Panc1 (cell line): ENCODE measurements at regions not wholly inside any gene's neighbourhood (a gene's known extent, or its start where the extent isn't known, plus 50 kb on each side); places are given as distances from the start of the nearest gene placed in this dataset.
"Not testable (repeated sequence)": the region's sequence is repeated elsewhere in the genome, so short reads cannot be mapped to it uniquely, and the experiment has no call there.

Experiments used
- ATAC-seq: fragments of 200-7000 bp; cut with Tn5 transposase; 2 replicates; pipeline ENCODE4 v1.9.1; 2020; ENCODE audit warnings: mild to moderate bottlenecking, moderate library complexity
- BruUV-seq: library from RNA; stranded (reverse); fragments of 400-500 nt; replicated peaks from 2 replicates; lab custom pipeline; 2021; lab: Mats Ljungman, UMichigan
- CTCF ChIA-PET: fragments of 300-600 bp; sonication (Branson Sonifier 250); formaldehyde crosslinking; loops from one replicate; lab custom pipeline; 2022; ENCODE audit warnings: antibody characterized with exemption; lab: Charles Lee
- POLR2A ChIA-PET: fragments of 300-600 bp; sonication (Branson Sonifier 250); formaldehyde crosslinking; loops from one replicate; lab custom pipeline; 2022; ENCODE audit warnings: antibody characterized with exemption; lab: Charles Lee
- DNase-seq: peaks from one replicate; pipeline ENCODE4 v3.0.0-alpha.2; 2010; ENCODE audit warnings: low read depth, low spot score
- H3K27ac ChIP-seq: 2 replicates; pipeline ENCODE4 v1.5.1; 2011; ENCODE audit warnings: mild to moderate bottlenecking, low read length, inconsistent platforms
- H3K27me3 ChIP-seq: fragments of 200-500 bp; sonication (Bioruptor generic); 2 replicates; pipeline ENCODE4 v1.6.0; 2014; ENCODE audit warnings: low read length, inconsistent platforms; ENCODE audit not compliant: control insufficient read depth, insufficient read depth
- H3K36me3 ChIP-seq: fragments of 200-500 bp; sonication (Bioruptor generic); 2 replicates; pipeline ENCODE4 v1.5.1; 2014; ENCODE audit warnings: inconsistent platforms, mild to moderate bottlenecking, low read length, moderate library complexity; ENCODE audit not compliant: control insufficient read depth, insufficient read depth
- H3K4me1 ChIP-seq: 2 replicates; pipeline ENCODE4 v1.5.1; 2011; ENCODE audit warnings: inconsistent platforms, mild to moderate bottlenecking, low read length, moderate library complexity; ENCODE audit not compliant: control insufficient read depth, insufficient read depth
- H3K4me3 ChIP-seq, 2 experiments: 2 replicates each; pipeline ENCODE4 v1.5.1; 2011 to 2012; ENCODE audit warnings: low read depth in 2 of 2, low read length in 2 of 2, mild to moderate bottlenecking in 2 of 2, inconsistent platforms in 1 of 2, moderate library complexity in 1 of 2
- H3K9me3 ChIP-seq: fragments of 200-500 bp; sonication (Bioruptor generic); 2 replicates; pipeline ENCODE4 v1.5.1; 2014; ENCODE audit warnings: low read depth, mild to moderate bottlenecking, inconsistent platforms, low read length, moderate library complexity; ENCODE audit not compliant: control insufficient read depth, insufficient read depth
- POLR2AphosphoS5 ChIP-seq: IDR thresholded peaks from 2 replicates; pipeline ENCODE4 v1.6.1; 2012; ENCODE audit warnings: mild to moderate bottlenecking, low read depth, low read length, moderate library complexity
- SIN3A ChIP-seq: IDR thresholded peaks from 2 replicates; pipeline ENCODE4 v1.6.1; 2012; ENCODE audit warnings: low read depth, mild to moderate bottlenecking, low read length, moderate library complexity, borderline replicate concordance; ENCODE audit not compliant: insufficient read depth
- TCF7L2 ChIP-seq: IDR thresholded peaks from 2 replicates; pipeline ENCODE4 v1.6.1; 2011; ENCODE audit warnings: mild to moderate bottlenecking, low read depth, low read length, inconsistent platforms
- in situ Hi-C: cut with HindIII; loops from 2 replicates; pipeline ENCODE4 v1.10.0; 2016; ENCODE audit warnings: low sequenced_read_pairs, low pct_unique_long_range_greater_than_20kb
- intact Hi-C: fragments of 100-400 bp; cut with micrococcal nuclease; formaldehyde crosslinking; loops from one replicate; pipeline ENCODE4 v1.10.0; 2022; ENCODE audit not compliant: unreplicated experiment
- TF ChIP-seq, protein P1 (sequence below): fragments of 450-650 bp; IDR thresholded peaks from 2 replicates; pipeline ENCODE4 v1.5.1; 2017; ENCODE audit warnings: mild to moderate bottlenecking
- TF ChIP-seq, protein P2 (sequence below), 2 experiments: IDR thresholded peaks; 2 replicates each; pipeline ENCODE4 v1.6.1; 2011 to 2012; ENCODE audit warnings: low read depth in 2 of 2, control low read depth in 1 of 2, low read length in 1 of 2, mild to moderate bottlenecking in 1 of 2, moderate library complexity in 1 of 2; ENCODE audit not compliant: insufficient read depth in 1 of 2

DNA sequence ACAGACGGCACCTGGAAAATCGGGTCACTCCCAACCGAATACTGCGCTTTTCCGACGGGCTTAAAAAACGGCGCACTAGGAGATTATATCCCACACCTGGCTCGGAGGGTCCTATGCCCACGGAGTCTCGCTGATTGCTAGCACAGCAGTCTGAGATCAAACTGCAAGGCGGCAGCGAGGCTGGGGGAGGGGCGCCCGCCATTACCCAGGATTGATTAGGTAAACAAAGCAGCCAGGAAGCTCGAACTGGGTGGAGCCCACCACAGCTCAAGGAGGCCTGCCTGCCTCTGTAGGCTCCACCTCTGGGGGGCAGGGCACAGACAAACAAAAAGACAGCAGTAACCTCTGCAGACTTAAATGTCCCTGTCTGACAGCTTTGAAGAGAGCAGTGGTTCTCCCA, 64.5 kb downstream of the SLC30A10 start:
- POLR2A ChIA-PET: interaction anchor here (0.6 to 0.7 kb wide), 3 partner anchors 58 to 168 kb away, joined by 3 to 5 read pairs (median 4); no protein-coding TSS in a partner anchor
- CTCF ChIA-PET, H3K9me3 ChIP-seq, BruUV-seq, H3K27me3 ChIP-seq, H3K4me3 ChIP-seq, H3K27ac ChIP-seq, ATAC-seq, in situ Hi-C loops, H3K36me3 ChIP-seq, intact Hi-C loops, H3K4me1 ChIP-seq, DNase-seq: not testable (repeated sequence)

DNA sequence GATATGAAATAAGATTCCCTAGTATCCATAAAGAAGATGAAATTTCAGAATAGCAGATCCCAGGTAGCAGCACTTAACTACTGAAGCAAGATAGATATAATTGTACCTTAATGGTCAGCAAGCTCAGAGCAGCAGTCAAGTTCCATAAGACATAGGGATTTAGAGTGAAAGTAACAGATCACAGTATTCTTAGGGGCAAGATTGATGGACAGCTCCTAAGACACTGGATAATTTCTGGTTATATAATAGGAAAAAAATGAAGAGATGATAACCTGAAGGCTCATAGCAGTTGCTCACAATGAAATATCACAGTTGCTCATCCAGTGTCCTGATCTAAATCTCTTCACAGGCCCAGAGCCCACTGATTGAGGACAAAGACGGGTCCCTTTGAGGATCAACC, 66.0 kb downstream of the SLC30A10 start:
- CTCF ChIA-PET: no interaction called here
- no peaks in the 10 kb centered on the region for H3K36me3 ChIP-seq
- H3K9me3 ChIP-seq: no peaks in the 10 kb centered on the region
- no peaks in the 10 kb centered on the region for H3K4me1 ChIP-seq
- intact Hi-C loops (no loop called here), in situ Hi-C loops (no loop called here)
- POLR2A ChIA-PET: no interaction called here
- no peak overlapping the region for H3K27ac ChIP-seq
- H3K27me3 ChIP-seq: peaks cover 2% of the 10 kb centered on the region; the same call in 1 of the 2 replicates
- no TSS peak for BruUV-seq
- DNase-seq: no peak
- H3K4me3 ChIP-seq: no peak overlapping the region
- no peak for ATAC-seq
- TF ChIP-seq, protein P1, sequence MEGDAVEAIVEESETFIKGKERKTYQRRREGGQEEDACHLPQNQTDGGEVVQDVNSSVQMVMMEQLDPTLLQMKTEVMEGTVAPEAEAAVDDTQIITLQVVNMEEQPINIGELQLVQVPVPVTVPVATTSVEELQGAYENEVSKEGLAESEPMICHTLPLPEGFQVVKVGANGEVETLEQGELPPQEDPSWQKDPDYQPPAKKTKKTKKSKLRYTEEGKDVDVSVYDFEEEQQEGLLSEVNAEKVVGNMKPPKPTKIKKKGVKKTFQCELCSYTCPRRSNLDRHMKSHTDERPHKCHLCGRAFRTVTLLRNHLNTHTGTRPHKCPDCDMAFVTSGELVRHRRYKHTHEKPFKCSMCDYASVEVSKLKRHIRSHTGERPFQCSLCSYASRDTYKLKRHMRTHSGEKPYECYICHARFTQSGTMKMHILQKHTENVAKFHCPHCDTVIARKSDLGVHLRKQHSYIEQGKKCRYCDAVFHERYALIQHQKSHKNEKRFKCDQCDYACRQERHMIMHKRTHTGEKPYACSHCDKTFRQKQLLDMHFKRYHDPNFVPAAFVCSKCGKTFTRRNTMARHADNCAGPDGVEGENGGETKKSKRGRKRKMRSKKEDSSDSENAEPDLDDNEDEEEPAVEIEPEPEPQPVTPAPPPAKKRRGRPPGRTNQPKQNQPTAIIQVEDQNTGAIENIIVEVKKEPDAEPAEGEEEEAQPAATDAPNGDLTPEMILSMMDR: no peak
- TF ChIP-seq POLR2AphosphoS5: no peak
- TF ChIP-seq, protein P2, sequence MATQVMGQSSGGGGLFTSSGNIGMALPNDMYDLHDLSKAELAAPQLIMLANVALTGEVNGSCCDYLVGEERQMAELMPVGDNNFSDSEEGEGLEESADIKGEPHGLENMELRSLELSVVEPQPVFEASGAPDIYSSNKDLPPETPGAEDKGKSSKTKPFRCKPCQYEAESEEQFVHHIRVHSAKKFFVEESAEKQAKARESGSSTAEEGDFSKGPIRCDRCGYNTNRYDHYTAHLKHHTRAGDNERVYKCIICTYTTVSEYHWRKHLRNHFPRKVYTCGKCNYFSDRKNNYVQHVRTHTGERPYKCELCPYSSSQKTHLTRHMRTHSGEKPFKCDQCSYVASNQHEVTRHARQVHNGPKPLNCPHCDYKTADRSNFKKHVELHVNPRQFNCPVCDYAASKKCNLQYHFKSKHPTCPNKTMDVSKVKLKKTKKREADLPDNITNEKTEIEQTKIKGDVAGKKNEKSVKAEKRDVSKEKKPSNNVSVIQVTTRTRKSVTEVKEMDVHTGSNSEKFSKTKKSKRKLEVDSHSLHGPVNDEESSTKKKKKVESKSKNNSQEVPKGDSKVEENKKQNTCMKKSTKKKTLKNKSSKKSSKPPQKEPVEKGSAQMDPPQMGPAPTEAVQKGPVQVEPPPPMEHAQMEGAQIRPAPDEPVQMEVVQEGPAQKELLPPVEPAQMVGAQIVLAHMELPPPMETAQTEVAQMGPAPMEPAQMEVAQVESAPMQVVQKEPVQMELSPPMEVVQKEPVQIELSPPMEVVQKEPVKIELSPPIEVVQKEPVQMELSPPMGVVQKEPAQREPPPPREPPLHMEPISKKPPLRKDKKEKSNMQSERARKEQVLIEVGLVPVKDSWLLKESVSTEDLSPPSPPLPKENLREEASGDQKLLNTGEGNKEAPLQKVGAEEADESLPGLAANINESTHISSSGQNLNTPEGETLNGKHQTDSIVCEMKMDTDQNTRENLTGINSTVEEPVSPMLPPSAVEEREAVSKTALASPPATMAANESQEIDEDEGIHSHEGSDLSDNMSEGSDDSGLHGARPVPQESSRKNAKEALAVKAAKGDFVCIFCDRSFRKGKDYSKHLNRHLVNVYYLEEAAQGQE (IDR thresholded peaks at IDR 0.05; ENCODE audit: insufficient read depth in 1 of 2, low read depth in 2 of 2, low read length in 1 of 2): no peak
- TF ChIP-seq TCF7L2: no peak
- no peak for TF ChIP-seq SIN3A

DNA sequence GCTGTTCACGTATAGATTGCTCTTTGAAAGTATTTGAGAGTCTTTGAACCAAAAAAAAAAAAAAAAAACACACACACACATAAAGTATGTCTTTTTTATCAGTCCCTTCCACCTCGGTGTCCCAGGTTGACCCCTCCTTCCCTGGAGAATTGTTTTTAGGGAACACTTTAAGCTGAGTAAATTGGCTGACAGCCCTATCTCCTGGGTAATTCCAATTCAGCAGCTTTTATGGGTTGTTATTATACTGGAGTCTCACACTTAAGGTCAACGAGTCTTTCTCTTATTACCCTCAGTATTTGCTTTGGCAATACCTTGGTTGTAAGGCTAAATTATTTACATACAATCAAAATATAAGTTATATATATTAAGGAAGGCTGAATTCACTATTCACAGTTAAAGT, 69.4 kb downstream of the SLC30A10 start:
- BruUV-seq: no TSS peak
- ATAC-seq (no peak), DNase-seq (no peak)
- no peak for TF ChIP-seq SIN3A
- no peak for TF ChIP-seq POLR2AphosphoS5
- TF ChIP-seq, protein P1: no peak
- TF ChIP-seq, protein P2 (IDR thresholded peaks at IDR 0.05; ENCODE audit: insufficient read depth in 1 of 2, low read depth in 2 of 2, low read length in 1 of 2): no peak
- no peak for TF ChIP-seq TCF7L2
- intact Hi-C loops: no loop called here
- no peak overlapping the region for H3K4me3 ChIP-seq
- ChIA-PET CTCF (no interaction called here), POLR2A (no interaction called here)
- in situ Hi-C loops: no loop called here
- H3K36me3 ChIP-seq: no peaks in the 10 kb centered on the region
- H3K27ac ChIP-seq: no peak overlapping the region
- no peaks in the 10 kb centered on the region for H3K4me1 ChIP-seq
- H3K27me3 ChIP-seq: peaks cover 2% of the 10 kb centered on the region; the same call in 1 of the 2 replicates
- no peaks in the 10 kb centered on the region for H3K9me3 ChIP-seq
